HEK293 (cell line): ENCODE measurements at regions not wholly inside any gene's neighbourhood (a gene's known extent, or its start where the extent isn't known, plus 50 kb on each side); places are given as distances from the start of the nearest gene placed in this dataset.
"Not testable (repeated sequence)": the region's sequence is repeated elsewhere in the genome, so short reads cannot be mapped to it uniquely, and the experiment has no call there.

Source experiments
- ATF2 ChIP-seq: fragments of 450-650 bp; formaldehyde crosslinking; IDR thresholded peaks from 2 replicates; pipeline ENCODE4 v1.5.1; 2016; ENCODE audit warnings: missing biosample characterization, missing genetic modification characterization, low read depth
- CTCF ChIP-seq: fragments of 450-650 bp; formaldehyde crosslinking; IDR thresholded peaks from 2 replicates; pipeline ENCODE4 v1.5.1; 2016; ENCODE audit warnings: missing biosample characterization, missing genetic modification characterization
- KLF7 ChIP-seq: fragments of 450-650 bp; formaldehyde crosslinking; IDR thresholded peaks from 2 replicates; pipeline ENCODE4 v1.5.1; 2016; ENCODE audit warnings: missing biosample characterization, missing genetic modification characterization, borderline replicate concordance
- OSR2 ChIP-seq: fragments of 450-650 bp; formaldehyde crosslinking; IDR thresholded peaks from 2 replicates; pipeline ENCODE4 v1.5.1; 2016; ENCODE audit warnings: missing biosample characterization, missing genetic modification characterization
- YY1 ChIP-seq: fragments of 450-650 bp; formaldehyde crosslinking; IDR thresholded peaks from 2 replicates; pipeline ENCODE4 v1.5.1; 2018; ENCODE audit warnings: missing biosample characterization, missing genetic modification characterization
- ZNF530 ChIP-seq: fragments of 450-650 bp; formaldehyde crosslinking; IDR thresholded peaks from 2 replicates; pipeline ENCODE4 v1.5.1; 2016; ENCODE audit warnings: low read depth, missing biosample characterization, missing genetic modification characterization
- ZNF561 ChIP-seq: fragments of 450-650 bp; IDR thresholded peaks from 2 replicates; pipeline ENCODE4 v1.5.1; 2018; ENCODE audit warnings: missing biosample characterization, missing genetic modification characterization, borderline replicate concordance
- ZNF701 ChIP-seq: fragments of 450-650 bp; formaldehyde crosslinking; IDR thresholded peaks from 2 replicates; pipeline ENCODE4 v1.5.1; 2016; ENCODE audit warnings: missing biosample characterization, missing genetic modification characterization

GRCh38 chr15:20265710-20266109 is 275.9 kb downstream of the GOLGA6L6 start:
- not testable (repeated sequence) for TF ChIP-seq ZNF701 (tag by site-specific recombination); OSR2 (tag by site-specific recombination); CTCF (tag by site-specific recombination); YY1 (tag by site-specific recombination); ATF2; KLF7 (tag by site-specific recombination); ZNF530; ZNF561 (tag by site-specific recombination)
